ENCODE measurements at regions not wholly inside any gene's neighbourhood (a gene's known extent, or its start where the extent isn't known, plus 50 kb on each side); places are given as distances from the start of the nearest gene placed in this dataset.

GRCh38 chr3:89851974-89852621 lies 744.7 kb downstream of the EPHA3 start (continued):
- no peak for TF ChIP-seq POU6F1 (CRISPR knock-in tag; IDR thresholded peaks at IDR 0.05; ENCODE audit: borderline replicate concordance, low read depth)

GRCh38 chr3:89859757-89860156 lies 752.3 kb downstream of the EPHA3 start:
- TF ChIP-seq PATZ1 (CRISPR knock-in tag; IDR thresholded peaks at IDR 0.05; ENCODE audit: borderline replicate concordance) = no peak
- no peak for TF ChIP-seq ESRRG (CRISPR knock-in tag; IDR thresholded peaks at IDR 0.05)
- TF ChIP-seq BACH2 (CRISPR knock-in tag; IDR thresholded peaks at IDR 0.05; ENCODE audit: borderline replicate concordance) = no peak
- TF ChIP-seq ZNF70 (CRISPR knock-in tag; IDR thresholded peaks at IDR 0.05) = no peak
- ATAC-seq = no peak

GRCh38 chr3:89867286-89867685 lies 759.9 kb downstream of the EPHA3 start:
- no peak for ATAC-seq
- TF ChIP-seq PATZ1 (CRISPR knock-in tag; IDR thresholded peaks at IDR 0.05; ENCODE audit: borderline replicate concordance) = no peak
- no peak for TF ChIP-seq ZFP30 (CRISPR knock-in tag; IDR thresholded peaks at IDR 0.05)
- TF ChIP-seq ZFP3 (CRISPR knock-in tag; IDR thresholded peaks at IDR 0.05) = no peak
- TF ChIP-seq POU6F1 (CRISPR knock-in tag; IDR thresholded peaks at IDR 0.05; ENCODE audit: borderline replicate concordance, low read depth) = no peak
- no peak for TF ChIP-seq RARB (CRISPR knock-in tag; IDR thresholded peaks at IDR 0.05)
- no peak for TF ChIP-seq CSDC2 (CRISPR knock-in tag; IDR thresholded peaks at IDR 0.05)
- no peak for TF ChIP-seq TOX (CRISPR knock-in tag; IDR thresholded peaks at IDR 0.05; ENCODE audit: borderline replicate concordance)
- no peak for TF ChIP-seq SNAI2 (CRISPR knock-in tag; IDR thresholded peaks at IDR 0.05)
- no peak for TF ChIP-seq CSRNP3 (CRISPR knock-in tag; IDR thresholded peaks at IDR 0.05)

GRCh38 chr3:89876116-89876515 lies 768.7 kb downstream of the EPHA3 start:
- ATAC-seq = no peak
- TF ChIP-seq GLIS3 (CRISPR knock-in tag; IDR thresholded peaks at IDR 0.05) = no peak
- no peak for TF ChIP-seq BACH2 (CRISPR knock-in tag; IDR thresholded peaks at IDR 0.05; ENCODE audit: borderline replicate concordance)
- no peak for TF ChIP-seq ESRRG (CRISPR knock-in tag; IDR thresholded peaks at IDR 0.05)
- TF ChIP-seq ZFP30 (CRISPR knock-in tag; IDR thresholded peaks at IDR 0.05) = no peak
- TF ChIP-seq TCF4 (CRISPR knock-in tag; IDR thresholded peaks at IDR 0.05; ENCODE audit: borderline replicate concordance) = no peak
- TF ChIP-seq ISL1 (CRISPR knock-in tag; IDR thresholded peaks at IDR 0.05) = no peak
- TF ChIP-seq SNAI2 (CRISPR knock-in tag; IDR thresholded peaks at IDR 0.05) = no peak
- no peak for TF ChIP-seq ZNF70 (CRISPR knock-in tag; IDR thresholded peaks at IDR 0.05)
- no peak for TF ChIP-seq ZNF8 (CRISPR knock-in tag; IDR thresholded peaks at IDR 0.05)
- TF ChIP-seq PPARA (CRISPR knock-in tag; IDR thresholded peaks at IDR 0.05; ENCODE audit: borderline replicate concordance) = no peak
- no peak for TF ChIP-seq RARB (CRISPR knock-in tag; IDR thresholded peaks at IDR 0.05)
- TF ChIP-seq OSR1 (CRISPR knock-in tag; IDR thresholded peaks at IDR 0.05) = no peak
- no peak for TF ChIP-seq ARNTL (CRISPR knock-in tag; IDR thresholded peaks at IDR 0.05; ENCODE audit: borderline replicate concordance, low read depth)
- TF ChIP-seq PATZ1 (CRISPR knock-in tag; IDR thresholded peaks at IDR 0.05; ENCODE audit: borderline replicate concordance) = no peak
- no peak for TF ChIP-seq CREB5 (CRISPR knock-in tag; IDR thresholded peaks at IDR 0.05; ENCODE audit: low read depth)
- no peak for TF ChIP-seq TOX (CRISPR knock-in tag; IDR thresholded peaks at IDR 0.05; ENCODE audit: borderline replicate concordance)
- TF ChIP-seq ZC3H10 (CRISPR knock-in tag; IDR thresholded peaks at IDR 0.05) = no peak

All from SK-N-SH treated with all-trans-retinoic acid at 6 μM for 48 hours (cell line).